DMS114 treated with DMSO at 0.1 percent for 48 hours (cell line): ENCODE measurements at regions not wholly inside any gene's neighbourhood (a gene's known extent, or its start where the extent isn't known, plus 50 kb on each side); places are given as distances from the start of the nearest gene placed in this dataset.
"Not testable (repeated sequence)": the region's sequence is repeated elsewhere in the genome, so short reads cannot be mapped to it uniquely, and the experiment has no call there.

Source experiments
- DNase-seq: peaks from one replicate; lab custom pipeline; 2025; ENCODE audit not compliant: unreplicated experiment; lab: John Stamatoyannopoulos, UW

GRCh38 chr2:236912326-236913120 is 173.2 kb upstream of the COPS8 start:
- DNase-seq: no peak

DNA sequence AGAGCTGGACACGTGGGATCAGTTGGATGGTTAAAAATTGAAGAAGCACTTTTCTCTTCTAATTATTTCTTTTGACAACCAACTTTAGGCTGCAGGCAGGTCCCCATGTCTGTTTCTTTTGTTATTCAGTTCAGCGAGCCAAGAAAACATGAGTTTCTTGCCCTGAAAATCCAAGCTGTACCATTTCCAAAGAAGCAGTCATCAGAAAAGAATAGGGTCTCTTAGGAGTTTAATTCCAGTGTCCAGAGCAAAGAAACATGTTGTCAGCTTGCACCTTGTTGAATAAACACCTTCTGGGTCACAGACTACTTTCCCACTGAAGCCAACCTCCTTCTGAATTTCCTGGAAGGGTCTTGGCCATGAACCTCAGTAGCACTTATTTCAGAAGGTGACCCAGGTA is 170.5 kb upstream of the COPS8 start:
- no peak for DNase-seq

DNA sequence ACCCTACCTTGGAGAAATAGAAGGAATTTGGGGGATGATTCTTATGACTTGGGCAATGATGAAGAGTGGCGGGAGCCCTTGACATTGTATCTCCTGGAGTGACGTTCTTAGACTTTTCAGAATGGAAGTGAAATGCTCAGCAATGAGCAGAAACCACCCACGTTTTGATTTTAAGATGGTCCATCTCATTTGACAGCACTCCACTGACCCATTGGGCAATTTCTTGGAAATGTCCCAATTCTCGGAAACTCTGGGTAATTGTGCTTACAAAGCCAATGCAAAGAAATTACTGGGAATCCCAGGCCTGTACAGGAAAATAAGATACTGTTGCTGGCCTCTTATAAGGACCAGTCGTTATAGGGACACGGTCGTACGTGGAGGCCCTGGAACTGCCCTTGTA is 170.0 kb upstream of the COPS8 start:
- DNase-seq: no peak

DNA sequence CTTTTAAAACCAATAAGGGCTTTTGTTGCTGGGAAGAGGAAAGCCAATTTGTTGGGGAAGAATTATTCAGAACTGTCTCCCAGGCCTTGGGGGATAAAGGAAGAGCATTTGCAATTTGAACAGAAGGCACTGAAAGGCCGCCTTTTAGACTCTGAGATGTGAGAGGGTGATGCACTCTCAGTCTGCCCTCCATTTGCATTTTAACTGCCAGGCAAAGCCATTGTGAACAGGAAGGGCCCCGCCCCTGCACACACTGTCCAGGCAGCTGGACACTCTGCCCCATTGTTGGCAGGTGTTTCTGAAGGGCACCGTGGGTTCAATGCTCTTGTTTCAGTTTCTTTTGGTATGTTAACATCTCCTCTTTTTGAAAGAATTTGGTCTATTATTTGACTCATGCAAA is 169.5 kb upstream of the COPS8 start:
- no peak for DNase-seq

GRCh38 chr2:236916651-236917050 is 169.0 kb upstream of the COPS8 start:
- DNase-seq: no peak

DNA sequence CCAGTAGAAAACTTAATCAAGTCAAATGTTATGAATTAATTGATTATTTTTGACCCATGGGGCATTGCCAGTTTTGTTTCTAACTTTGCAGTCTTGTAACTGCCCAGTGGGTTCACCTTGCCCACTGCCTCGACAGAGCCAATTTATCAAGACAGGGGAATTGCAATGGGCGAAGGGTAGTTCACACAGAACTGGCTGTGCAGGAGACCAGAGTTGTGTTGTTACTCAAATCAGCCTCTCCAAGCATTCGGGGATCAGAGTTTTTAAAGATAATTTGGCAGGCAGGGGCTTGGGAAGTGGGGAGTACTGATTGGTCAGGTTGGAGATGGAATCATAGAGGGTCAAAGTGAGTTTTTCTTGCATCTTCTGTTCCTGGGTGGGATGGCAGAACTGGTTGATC is 168.5 kb upstream of the COPS8 start:
- no peak for DNase-seq

DNA sequence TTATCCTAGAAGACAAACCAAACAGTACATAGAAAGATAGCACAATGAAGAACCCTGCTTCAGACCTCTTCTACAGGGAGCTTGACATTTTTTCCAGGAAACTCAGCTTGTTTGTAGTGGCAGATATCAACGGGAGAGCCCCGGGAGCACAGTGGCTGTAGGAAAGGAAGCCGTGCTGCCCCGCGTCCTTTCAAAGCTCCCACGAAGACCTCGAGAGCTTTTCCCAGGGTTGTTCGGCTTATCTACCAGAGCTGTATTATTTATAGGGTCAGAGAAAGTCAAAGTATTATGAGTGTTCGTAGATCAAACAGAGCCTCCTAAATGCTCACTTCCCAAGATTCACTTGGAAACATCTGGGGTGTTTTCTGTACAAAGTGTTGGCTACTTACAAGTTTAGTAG is 167.1 kb upstream of the COPS8 start:
- no peak for DNase-seq

- DNase-seq: no peak
Measured at GRCh38 chr2:236919209-236919608, 166.5 kb upstream of the COPS8 start.

DNA sequence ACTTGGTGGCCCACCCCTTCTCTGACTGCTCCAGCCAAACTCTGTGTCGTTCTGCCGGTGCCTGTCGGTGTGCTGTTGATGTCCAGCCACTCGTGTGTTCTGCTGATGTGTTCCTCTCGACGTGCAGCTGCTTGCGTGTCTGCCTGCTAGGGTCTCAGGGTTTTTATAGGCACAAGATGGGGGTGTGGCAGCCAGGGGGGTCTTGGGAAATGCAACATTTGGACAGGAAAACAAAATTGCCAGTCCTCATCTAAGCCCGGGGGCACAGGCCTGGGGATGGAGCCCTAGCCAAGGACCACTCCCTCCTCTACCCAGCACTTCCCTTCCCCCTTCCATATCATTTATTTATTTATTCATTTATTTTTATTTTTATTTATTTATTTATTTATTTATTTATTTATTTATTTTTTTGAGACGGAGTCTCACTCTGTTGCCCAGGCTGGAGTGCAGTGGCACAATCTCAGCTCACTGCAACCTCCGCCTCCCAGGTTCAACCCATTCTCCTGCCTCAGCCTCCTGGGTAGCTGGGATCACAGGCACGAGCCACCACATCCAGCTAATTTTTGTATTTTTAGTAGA is 165.8 kb upstream of the COPS8 start:
- DNase-seq: not testable (repeated sequence)

DNA sequence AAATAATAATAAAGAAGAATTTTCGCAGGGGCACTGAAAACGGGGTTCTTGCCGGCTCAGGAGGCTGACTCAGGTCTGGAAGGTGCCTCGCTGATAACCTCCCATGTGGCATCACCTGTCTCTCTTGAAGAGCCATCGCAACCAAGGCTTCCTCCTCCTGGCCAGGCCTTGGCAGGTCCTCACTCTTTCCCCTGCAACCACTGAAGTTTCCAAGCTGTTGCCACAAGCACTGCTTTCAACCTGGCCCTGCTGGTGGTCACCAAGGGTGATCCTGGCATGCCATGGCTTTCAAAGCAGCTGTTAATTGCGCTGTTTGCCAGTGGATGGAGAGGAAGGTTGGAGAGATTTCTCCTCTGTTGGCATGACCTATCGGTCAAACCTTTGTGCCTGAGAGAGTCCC is 163.6 kb upstream of the COPS8 start:
- no peak for DNase-seq

DNA sequence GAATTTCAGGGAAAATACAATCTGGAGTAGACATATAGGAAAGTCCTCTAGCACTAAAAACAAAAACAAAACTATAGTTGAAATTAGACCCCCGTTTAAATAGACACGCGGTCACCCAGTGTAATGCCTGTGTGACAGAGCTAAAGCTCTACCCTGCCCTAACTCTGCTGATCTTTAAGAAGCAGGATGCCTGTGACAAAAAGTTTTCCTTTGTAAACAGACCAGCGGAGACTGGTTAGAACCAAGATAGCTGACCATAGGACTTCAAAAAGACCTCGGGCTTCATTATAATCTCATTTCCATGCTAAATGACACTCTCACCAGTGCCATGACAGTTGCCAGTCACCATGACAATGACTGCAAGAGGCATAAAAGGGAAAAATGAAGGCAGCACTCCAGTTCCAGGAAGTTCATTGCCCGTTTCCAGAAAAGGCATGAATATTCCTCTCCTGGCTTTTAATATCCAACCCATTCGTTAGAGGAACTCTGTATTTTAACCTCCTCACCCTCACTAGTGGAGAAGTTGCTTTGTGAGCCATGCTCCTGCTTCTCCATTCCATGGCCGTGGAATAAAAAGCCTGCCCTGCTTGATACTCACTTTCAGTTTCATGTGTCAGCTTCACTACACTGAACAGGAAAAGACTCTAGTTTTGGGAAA is 157.2 kb upstream of the COPS8 start:
- no peak for DNase-seq

DNA sequence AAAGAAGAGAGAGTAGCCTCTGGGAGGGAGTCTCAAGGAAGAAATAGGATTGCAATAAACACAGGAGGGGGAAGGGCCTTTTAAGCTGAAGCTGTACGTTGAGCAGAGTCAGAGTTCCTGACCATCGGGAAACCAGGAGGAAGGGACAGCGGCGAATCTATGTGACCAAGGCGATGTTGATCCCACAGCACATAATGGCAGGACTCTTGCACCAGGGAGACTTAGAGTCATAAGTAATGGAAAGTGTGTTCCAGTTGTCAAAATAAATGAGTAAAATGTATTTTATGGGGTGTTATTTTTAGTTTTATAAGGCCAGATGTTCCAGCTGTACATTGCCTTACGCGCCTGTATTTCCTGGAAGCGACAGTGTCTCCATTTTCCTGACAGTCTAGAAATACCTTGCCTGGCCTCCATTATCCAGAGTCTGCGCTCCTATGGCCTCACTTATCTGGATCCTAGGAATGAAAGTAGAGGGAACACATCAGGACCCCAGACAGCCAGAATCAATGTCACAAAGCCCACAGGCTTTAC is 152.8 kb upstream of the COPS8 start:
- DNase-seq: no peak

DNA sequence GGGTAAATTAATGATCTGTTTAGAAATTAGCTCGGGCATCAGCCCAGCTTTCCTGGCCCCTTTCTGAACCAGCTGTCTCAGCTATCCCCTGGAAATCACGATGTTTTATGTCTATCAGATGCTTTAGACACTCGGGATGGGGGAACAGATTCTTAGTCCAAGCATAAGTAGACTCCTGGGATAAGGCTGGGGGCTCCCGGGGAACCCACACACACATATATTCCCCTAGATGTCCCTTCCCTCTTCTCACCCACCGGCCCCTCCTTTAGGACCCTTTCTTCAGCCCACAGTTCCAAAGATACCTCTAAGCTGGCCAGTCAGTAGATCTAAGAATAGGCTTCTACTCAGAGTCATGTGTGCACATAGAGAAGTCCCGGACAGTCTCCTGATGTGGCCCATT is 151.5 kb upstream of the COPS8 start:
- no peak for DNase-seq

DNA sequence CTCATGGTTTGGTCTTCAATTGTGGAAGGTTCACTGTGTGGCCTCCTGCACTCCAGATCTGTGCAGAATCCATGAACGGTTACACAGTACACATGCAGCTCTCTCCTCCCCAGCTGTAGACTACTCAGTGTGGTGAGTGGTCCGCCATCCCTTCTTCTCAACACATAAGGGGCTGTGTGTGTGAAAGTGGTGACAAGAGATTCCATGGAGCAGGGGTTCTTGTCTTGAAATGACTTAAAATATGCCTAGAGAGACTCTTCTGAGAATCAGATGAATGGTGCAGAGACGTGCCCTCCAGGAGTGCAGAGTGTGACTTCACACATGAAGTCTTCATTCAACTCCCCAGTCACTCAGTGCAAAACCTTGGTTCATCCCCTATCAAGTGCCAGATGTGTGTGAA is 151.0 kb upstream of the COPS8 start:
- DNase-seq: no peak

GRCh38 chr2:236935083-236935482 is 150.6 kb upstream of the COPS8 start:
- DNase-seq: no peak

DNA sequence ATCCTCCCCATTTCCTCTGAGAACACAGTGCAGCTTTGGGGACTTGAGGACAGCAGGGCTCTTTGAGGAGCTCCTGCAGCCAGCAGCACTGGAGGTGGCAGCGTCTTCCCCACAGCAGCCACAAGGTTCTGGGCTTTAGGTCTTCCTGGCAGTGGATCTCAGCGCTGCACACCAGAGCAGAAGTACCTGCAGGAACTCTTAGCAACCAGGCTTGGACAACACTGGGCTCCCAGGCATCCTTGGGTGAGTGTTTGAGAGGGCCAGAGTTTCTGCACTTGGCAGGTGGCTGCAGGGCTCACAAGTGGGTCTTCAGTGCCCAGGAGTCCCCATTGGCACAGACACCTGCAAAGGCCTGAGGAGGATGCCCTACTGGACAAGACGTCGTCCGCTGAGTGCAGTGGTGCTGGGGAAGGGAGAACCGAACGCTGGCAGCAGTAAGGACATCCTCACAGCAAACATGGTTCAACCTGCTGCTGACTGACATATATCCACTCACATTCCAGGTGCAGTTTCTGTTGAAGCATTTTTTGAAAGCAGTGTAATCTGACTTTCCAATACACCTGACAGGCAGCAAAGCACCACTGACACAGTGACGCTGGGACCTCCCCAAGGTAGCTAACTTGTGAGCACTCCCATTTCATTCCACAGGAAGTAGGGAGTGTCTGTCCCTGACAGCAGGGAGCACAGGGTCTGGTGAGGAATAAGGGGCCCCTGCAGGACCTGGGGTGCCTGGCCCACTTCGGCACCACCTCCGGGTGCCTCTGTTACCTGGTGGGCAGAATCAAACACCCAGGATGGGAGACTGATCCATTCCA is 149.9 kb upstream of the COPS8 start:
- no peak for DNase-seq

DNA sequence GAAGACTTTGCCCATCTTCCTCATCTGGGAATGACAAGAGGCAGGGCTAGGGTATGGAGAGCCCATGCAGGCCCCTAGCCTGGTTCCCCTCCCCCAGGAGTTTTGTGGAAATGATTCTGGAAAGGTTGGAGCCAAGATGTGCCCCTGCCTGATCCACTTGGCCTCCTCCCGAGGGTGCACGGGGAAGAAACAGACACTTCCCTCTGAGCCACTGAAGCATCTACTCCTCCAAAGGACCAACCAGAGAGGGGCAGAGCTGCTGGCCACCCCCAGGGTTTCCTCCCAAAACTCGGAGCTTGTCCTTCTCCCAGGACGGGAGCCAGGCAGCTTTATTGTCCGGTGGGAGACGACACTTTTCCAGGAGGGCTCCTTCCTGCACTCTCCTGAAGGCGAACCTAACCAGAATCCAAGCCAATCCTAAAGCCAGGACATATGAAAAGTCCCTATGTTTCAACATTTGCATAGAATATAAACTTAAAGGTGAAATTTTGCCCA is 149.2 kb upstream of the COPS8 start:
- DNase-seq: no peak

GRCh38 chr2:236938126-236938525 is 147.6 kb upstream of the COPS8 start:
- DNase-seq: no peak

DNA sequence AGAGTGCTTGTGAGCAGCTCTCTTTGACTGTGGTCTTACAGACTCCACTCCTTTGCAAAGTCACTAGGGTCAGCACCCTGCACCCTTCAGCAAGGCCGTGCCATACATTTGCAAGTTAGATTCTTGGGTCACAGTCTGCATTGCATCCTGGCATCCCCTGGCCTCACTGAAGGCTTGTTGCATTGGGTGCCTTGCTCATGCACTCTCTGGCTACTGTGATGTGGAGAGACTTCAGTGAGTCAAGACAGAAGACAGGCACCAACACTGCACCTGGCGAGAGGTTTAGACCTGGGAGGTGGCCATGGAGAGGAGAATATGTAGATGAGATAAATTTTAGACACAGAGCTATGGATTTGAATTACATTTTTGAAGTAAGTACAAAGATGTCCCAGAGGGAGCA is 146.4 kb upstream of the COPS8 start:
- no peak for DNase-seq

GRCh38 chr2:236939721-236940231 is 145.9 kb upstream of the COPS8 start:
- no peak for DNase-seq

DNA sequence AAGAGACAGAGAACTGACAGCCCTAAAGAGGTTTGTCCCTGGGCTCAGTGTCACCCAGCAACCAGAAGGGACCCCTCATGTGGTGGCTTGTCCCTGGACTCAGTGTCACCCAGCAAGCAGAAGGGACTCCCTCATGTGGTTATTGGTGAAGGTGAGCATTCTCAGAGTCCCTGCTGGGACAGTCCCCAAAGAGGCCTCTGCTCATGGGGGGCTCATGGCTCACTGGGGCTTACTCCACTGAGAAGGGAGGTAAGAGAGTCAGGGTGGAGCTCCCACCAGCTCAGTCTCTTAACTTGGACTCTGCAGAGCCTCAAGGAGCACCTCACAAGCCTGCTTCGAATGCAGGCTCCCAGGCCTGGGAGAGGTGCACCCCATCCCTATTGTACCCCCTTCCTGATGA is 145.2 kb upstream of the COPS8 start:
- DNase-seq: no peak
